ENCODE measurements at regions not wholly inside any gene's neighbourhood (a gene's known extent, or its start where the extent isn't known, plus 50 kb on each side); places are given as distances from the start of the nearest gene placed in this dataset.

DNA sequence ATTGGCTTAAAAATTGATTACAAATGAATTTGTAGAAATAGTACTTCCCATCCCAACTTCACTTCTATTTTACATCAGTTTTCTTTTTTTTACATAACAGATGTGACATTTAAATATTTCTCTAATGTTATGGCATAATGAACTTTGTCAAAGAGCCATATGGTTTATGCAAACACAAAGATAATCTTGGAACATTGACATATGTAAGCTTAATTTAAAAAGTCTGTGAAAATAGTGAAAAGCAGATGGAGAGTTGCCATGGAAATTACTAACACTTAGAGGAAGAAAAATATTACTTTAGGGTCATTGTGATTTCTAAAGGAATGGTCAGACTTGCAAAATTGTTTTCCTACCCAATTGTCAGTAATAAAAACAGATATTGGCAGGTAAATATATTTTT lies 232.4 kb downstream of the AEBP2 start:
- DNase-seq (ENCODE audit: extremely low read depth in 1 of 4, low spot score in 3 of 4), result no peak
- Histone ChIP-seq H3K9ac (ENCODE audit: insufficient read depth in 1 of 2, low read depth in 2 of 2, low read length in 2 of 2) (no peak overlapping the region), H4K20me1 (replicated peaks; ENCODE audit: control insufficient read depth, insufficient read depth, low read length) (no peaks in the 10 kb centered on the region), H3K36me3 (ENCODE audit: control insufficient read depth, insufficient read depth, low read length) (no peaks in the 10 kb centered on the region), H3K4me3 (no peak overlapping the region), H3K4me1 (replicated peaks in 1 of 2; ENCODE audit: control insufficient read depth in 2 of 2, insufficient read depth in 2 of 2, low read length in 2 of 2) (no peaks in the 10 kb centered on the region), H3K9me1 (ENCODE audit: control insufficient read depth, insufficient read depth, low read length) (no peaks in the 10 kb centered on the region), H3K4me2 (ENCODE audit: insufficient read depth, low read length) (no peak overlapping the region), H3K27me3 (ENCODE audit: control insufficient read depth in 2 of 2, insufficient read depth in 2 of 2, low read length in 2 of 2) (no peaks in the 10 kb centered on the region), H3K79me2 (ENCODE audit: control insufficient read depth, insufficient read depth, low read length) (no peaks in the 10 kb centered on the region), H2AFZ (ENCODE audit: low read depth, low read length) (no peak overlapping the region), H3K9me3 (replicated peaks; ENCODE audit: control insufficient read depth, insufficient read depth, low read depth, low read length) (no peaks in the 10 kb centered on the region), H3K27ac (ENCODE audit: extremely low read depth, low read depth, low read length) (no peak overlapping the region)
- no TSS peak for BruUV-seq (replicated peaks)
- CTCF ChIA-PET (ENCODE audit: low intra/inter-chr PET ratio), result no interaction called here
- POLR2A ChIA-PET, result no interaction called here
- no peak for FAIRE-seq
- intact Hi-C loops (cut with micrococcal nuclease) (no loop called here), in situ Hi-C loops (cut with MboI) (no loop called here)
- TF ChIP-seq, protein P1, sequence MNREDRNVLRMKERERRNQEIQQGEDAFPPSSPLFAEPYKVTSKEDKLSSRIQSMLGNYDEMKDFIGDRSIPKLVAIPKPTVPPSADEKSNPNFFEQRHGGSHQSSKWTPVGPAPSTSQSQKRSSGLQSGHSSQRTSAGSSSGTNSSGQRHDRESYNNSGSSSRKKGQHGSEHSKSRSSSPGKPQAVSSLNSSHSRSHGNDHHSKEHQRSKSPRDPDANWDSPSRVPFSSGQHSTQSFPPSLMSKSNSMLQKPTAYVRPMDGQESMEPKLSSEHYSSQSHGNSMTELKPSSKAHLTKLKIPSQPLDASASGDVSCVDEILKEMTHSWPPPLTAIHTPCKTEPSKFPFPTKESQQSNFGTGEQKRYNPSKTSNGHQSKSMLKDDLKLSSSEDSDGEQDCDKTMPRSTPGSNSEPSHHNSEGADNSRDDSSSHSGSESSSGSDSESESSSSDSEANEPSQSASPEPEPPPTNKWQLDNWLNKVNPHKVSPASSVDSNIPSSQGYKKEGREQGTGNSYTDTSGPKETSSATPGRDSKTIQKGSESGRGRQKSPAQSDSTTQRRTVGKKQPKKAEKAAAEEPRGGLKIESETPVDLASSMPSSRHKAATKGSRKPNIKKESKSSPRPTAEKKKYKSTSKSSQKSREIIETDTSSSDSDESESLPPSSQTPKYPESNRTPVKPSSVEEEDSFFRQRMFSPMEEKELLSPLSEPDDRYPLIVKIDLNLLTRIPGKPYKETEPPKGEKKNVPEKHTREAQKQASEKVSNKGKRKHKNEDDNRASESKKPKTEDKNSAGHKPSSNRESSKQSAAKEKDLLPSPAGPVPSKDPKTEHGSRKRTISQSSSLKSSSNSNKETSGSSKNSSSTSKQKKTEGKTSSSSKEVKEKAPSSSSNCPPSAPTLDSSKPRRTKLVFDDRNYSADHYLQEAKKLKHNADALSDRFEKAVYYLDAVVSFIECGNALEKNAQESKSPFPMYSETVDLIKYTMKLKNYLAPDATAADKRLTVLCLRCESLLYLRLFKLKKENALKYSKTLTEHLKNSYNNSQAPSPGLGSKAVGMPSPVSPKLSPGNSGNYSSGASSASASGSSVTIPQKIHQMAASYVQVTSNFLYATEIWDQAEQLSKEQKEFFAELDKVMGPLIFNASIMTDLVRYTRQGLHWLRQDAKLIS (CRISPR knock-in tag; IDR thresholded peaks at IDR 0.05), result no peak
- TF ChIP-seq ZNF583 (CRISPR knock-in tag; IDR thresholded peaks at IDR 0.05) (no peak), NFIX (CRISPR knock-in tag; IDR thresholded peaks at IDR 0.05; ENCODE audit: low read depth) (no peak), CREBBP (IDR thresholded peaks at IDR 0.05; ENCODE audit: low read depth, low read length) (no peak), MIER1 (IDR thresholded peaks at IDR 0.05; ENCODE audit: low read depth) (no peak), RBBP5 (IDR thresholded peaks at IDR 0.05; ENCODE audit: borderline replicate concordance, insufficient read depth, low read length, poor library complexity, severe bottlenecking) (no peak), KLF6 (CRISPR knock-in tag; IDR thresholded peaks at IDR 0.05; ENCODE audit: borderline replicate concordance) (no peak), HNRNPUL1 (IDR thresholded peaks at IDR 0.05; ENCODE audit: low read length) (no peak), CSDE1 (IDR thresholded peaks at IDR 0.05) (no peak), SPI1 (IDR thresholded peaks at IDR 0.05; ENCODE audit: borderline replicate concordance, low read depth, low read length) (no peak), ADNP (tag; IDR thresholded peaks at IDR 0.05) (no peak), RBM17 (IDR thresholded peaks at IDR 0.05; ENCODE audit: borderline replicate concordance, low read depth, low read length) (no peak)
- TF ChIP-seq, protein P2, sequence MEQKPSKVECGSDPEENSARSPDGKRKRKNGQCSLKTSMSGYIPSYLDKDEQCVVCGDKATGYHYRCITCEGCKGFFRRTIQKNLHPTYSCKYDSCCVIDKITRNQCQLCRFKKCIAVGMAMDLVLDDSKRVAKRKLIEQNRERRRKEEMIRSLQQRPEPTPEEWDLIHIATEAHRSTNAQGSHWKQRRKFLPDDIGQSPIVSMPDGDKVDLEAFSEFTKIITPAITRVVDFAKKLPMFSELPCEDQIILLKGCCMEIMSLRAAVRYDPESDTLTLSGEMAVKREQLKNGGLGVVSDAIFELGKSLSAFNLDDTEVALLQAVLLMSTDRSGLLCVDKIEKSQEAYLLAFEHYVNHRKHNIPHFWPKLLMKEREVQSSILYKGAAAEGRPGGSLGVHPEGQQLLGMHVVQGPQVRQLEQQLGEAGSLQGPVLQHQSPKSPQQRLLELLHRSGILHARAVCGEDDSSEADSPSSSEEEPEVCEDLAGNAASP (IDR thresholded peaks at IDR 0.05), result no peak
- TF ChIP-seq, protein P3, sequence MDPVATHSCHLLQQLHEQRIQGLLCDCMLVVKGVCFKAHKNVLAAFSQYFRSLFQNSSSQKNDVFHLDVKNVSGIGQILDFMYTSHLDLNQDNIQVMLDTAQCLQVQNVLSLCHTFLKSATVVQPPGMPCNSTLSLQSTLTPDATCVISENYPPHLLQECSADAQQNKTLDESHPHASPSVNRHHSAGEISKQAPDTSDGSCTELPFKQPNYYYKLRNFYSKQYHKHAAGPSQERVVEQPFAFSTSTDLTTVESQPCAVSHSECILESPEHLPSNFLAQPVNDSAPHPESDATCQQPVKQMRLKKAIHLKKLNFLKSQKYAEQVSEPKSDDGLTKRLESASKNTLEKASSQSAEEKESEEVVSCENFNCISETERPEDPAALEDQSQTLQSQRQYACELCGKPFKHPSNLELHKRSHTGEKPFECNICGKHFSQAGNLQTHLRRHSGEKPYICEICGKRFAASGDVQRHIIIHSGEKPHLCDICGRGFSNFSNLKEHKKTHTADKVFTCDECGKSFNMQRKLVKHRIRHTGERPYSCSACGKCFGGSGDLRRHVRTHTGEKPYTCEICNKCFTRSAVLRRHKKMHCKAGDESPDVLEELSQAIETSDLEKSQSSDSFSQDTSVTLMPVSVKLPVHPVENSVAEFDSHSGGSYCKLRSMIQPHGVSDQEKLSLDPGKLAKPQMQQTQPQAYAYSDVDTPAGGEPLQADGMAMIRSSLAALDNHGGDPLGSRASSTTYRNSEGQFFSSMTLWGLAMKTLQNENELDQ (CRISPR knock-in tag; IDR thresholded peaks at IDR 0.05; ENCODE audit: borderline replicate concordance), result no peak
- no peak for ATAC-seq

All from K562 (cell line).